GM12878 (cell line): ENCODE measurements at regions not wholly inside any gene's neighbourhood (a gene's known extent, or its start where the extent isn't known, plus 50 kb on each side); places are given as distances from the start of the nearest gene placed in this dataset.
"Not testable (repeated sequence)": the region's sequence is repeated elsewhere in the genome, so short reads cannot be mapped to it uniquely, and the experiment has no call there.

Experiments used
- ATAC-seq: fragments of 200-7000 bp; cut with Tn5 transposase; 3 replicates; pipeline ENCODE4 v1.9.1; 2020; ENCODE audit warnings: mild to moderate bottlenecking, moderate library complexity
- BruUV-seq: library from RNA; stranded (reverse); fragments of 400-500 nt; replicated peaks from 2 replicates; lab custom pipeline; 2021; lab: Mats Ljungman, UMichigan
- CTCF ChIA-PET: fragments of 300-600 bp; sonication (Branson Sonifier 250); formaldehyde crosslinking; extraction: SDS; loops from one replicate; lab custom pipeline; 2021; ENCODE audit warnings: inconsistent platforms; lab: Yijun Ruan, JAX
- POLR2A ChIA-PET: fragments of 350-600 bp; formaldehyde crosslinking; extraction: SDS; loops from one replicate; lab custom pipeline; 2021; ENCODE audit warnings: inconsistent platforms; lab: Charles Lee
- RAD21 ChIA-PET: fragments of 300-600 bp; sonication (Branson Sonifier 250); formaldehyde crosslinking; loops from one replicate; lab custom pipeline; 2023; ENCODE audit warnings: antibody characterized with exemption; ENCODE audit not compliant: unreplicated experiment; lab: Charles Lee
- SMC1A ChIA-PET: fragments of 300-600 bp; sonication (Branson Sonifier 250); formaldehyde crosslinking; loops from one replicate; lab custom pipeline; 2023; ENCODE audit not compliant: unreplicated experiment, uncharacterized antibody; lab: Charles Lee
- DNase-seq: peaks from one replicate; pipeline ENCODE4 v3.0.0-alpha.2; 2011; ENCODE audit warnings: low read depth, low spot score
- FAIRE-seq: peaks from 3 replicates; lab custom pipeline; 2011; peaks lifted over from hg19 to GRCh38; lab: Jason Lieb, UNC
- H2AFZ ChIP-seq: 2 replicates; pipeline ENCODE4 v1.6.0; 2011; ENCODE audit warnings: low read depth, low read length, control low read depth; ENCODE audit not compliant: control insufficient read depth
- H3K27ac ChIP-seq: 2 replicates; pipeline ENCODE4 v1.5.1; 2011; ENCODE audit warnings: control low read depth; ENCODE audit not compliant: control insufficient read depth, insufficient read depth
- H3K27me3 ChIP-seq, 2 experiments: replicated peaks in 1 of 2; 2 replicates each; pipeline versions ENCODE4 v1.6.0 to v1.6.1; 2011; ENCODE audit warnings: low read length in 1 of 2; ENCODE audit not compliant: control insufficient read depth in 2 of 2, insufficient read depth in 2 of 2
- H3K36me3 ChIP-seq, 2 experiments: 2 replicates each; pipeline ENCODE4 v1.5.1; 2011; ENCODE audit warnings: low read length in 1 of 2; ENCODE audit not compliant: control insufficient read depth in 2 of 2, insufficient read depth in 2 of 2
- H3K4me1 ChIP-seq: 2 replicates; pipeline ENCODE4 v1.6.1; 2011; ENCODE audit warnings: mild to moderate bottlenecking, low read length, moderate library complexity, mixed read lengths; ENCODE audit not compliant: control insufficient read depth, insufficient read depth
- H3K4me2 ChIP-seq: 2 replicates; pipeline ENCODE4 v1.6.0; 2011; ENCODE audit warnings: control low read depth; ENCODE audit not compliant: control insufficient read depth, insufficient read depth
- H3K4me3 ChIP-seq: fragments of 200-600 bp; sonication (generic); 2 replicates; pipeline ENCODE4 v1.5.1; 2016
- H3K79me2 ChIP-seq: 2 replicates; pipeline ENCODE4 v1.6.0; 2011; ENCODE audit warnings: low read length; ENCODE audit not compliant: control insufficient read depth, insufficient read depth
- H3K9ac ChIP-seq: 2 replicates; pipeline ENCODE4 v1.8.0; 2011; ENCODE audit warnings: low read length, control low read depth, mixed read lengths; ENCODE audit not compliant: control insufficient read depth, insufficient read depth
- H3K9me3 ChIP-seq: replicated peaks from 3 replicates; pipeline ENCODE4 v1.5.1; 2011; ENCODE audit warnings: mild to moderate bottlenecking, low read length; ENCODE audit not compliant: control insufficient read depth, insufficient read depth
- H4K20me1 ChIP-seq: 2 replicates; pipeline ENCODE4 v1.6.0; 2011; ENCODE audit not compliant: control insufficient read depth, insufficient read depth
- ATF3 ChIP-seq: IDR thresholded peaks from 2 replicates; pipeline ENCODE4 v1.6.1; 2011; ENCODE audit warnings: low read depth, mild to moderate bottlenecking, low read length, moderate library complexity, borderline replicate concordance; ENCODE audit errors: extremely low read depth
- CBFB ChIP-seq: IDR thresholded peaks from 2 replicates; pipeline ENCODE4 v1.6.1; 2016; ENCODE audit warnings: antibody characterized with exemption, low read depth
- NKRF ChIP-seq: fragments of 450-650 bp; conservative IDR thresholded peaks from 2 replicates; pipeline ENCODE4 v1.6.1; 2017; ENCODE audit warnings: mild to moderate bottlenecking, moderate library complexity
- WRNIP1 ChIP-seq: IDR thresholded peaks from 2 replicates; pipeline ENCODE4 v1.6.1; 2011; ENCODE audit warnings: low read depth, low read length, improper control_type of control experiment, borderline replicate concordance
- ZNF274 ChIP-seq: IDR thresholded peaks from one replicate; pipeline ENCODE4 v1.8.0; 2011; ENCODE audit not compliant: insufficient read length, insufficient read depth
- WGBS: methylation state at CpG from one replicate; pipeline ENCODE4 v1.1.6; 2016; ENCODE audit warnings: low lambda C conversion rate; ENCODE audit not compliant: insufficient replicate concordance, insufficient coverage; ENCODE audit errors: missing lambda C conversion rate; 5-methylcytosine and 5-hydroxymethylcytosine counted together
- in situ Hi-C: fragments of 300-500 bp; cut with MboI; formaldehyde crosslinking; loops from 9 replicates; pipeline ENCODE4 v1.14.3; 2018; ENCODE audit warnings: mixed read lengths
- intact Hi-C: fragments of 100-400 bp; cut with micrococcal nuclease; formaldehyde crosslinking; loops from one replicate; pipeline ENCODE4 v1.14.2; 2022; ENCODE audit not compliant: unreplicated experiment

GRCh38 chr3:127413871-127414270 lies 126.0 kb upstream of the PRR20G start (continued):
- no peak for TF ChIP-seq WRNIP1
- TF ChIP-seq ZNF274, result no peak
- no peak for TF ChIP-seq CBFB

- WGBS, result 42% methylated on average over 3 of the region's 3 CpGs
Measured at GRCh38 chr3:127413318-127413673, 125.5 kb upstream of the PRR20G start.

GRCh38 chr3:127412578-127413317 lies 124.9 kb upstream of the PRR20G start:
- Histone ChIP-seq H3K4me2 (no peak overlapping the region), H3K4me3 (no peak overlapping the region), H4K20me1 (no peaks in the 10 kb centered on the region), H3K27me3 (peaks cover 5 to 12% of the 10 kb centered on the region in 2 experiments), H2AFZ (no peak overlapping the region), H3K9ac (no peak overlapping the region), H3K4me1 (no peaks in the 10 kb centered on the region), H3K27ac (no peak overlapping the region), H3K9me3 (no peaks in the 10 kb centered on the region), H3K79me2 (no peaks in the 10 kb centered on the region), H3K36me3 (no peaks in the 10 kb centered on the region)
- in situ Hi-C loops (no loop called here), intact Hi-C loops (no loop called here)
- CTCF ChIA-PET, result no interaction called here
- no peak for TF ChIP-seq NKRF
- RAD21 ChIA-PET, result no interaction called here
- 9% methylated on average over 10 of the region's 10 CpGs for WGBS
- DNase-seq (no peak), FAIRE-seq (no peak), ATAC-seq (no peak)
- POLR2A ChIA-PET, result no interaction called here
- SMC1A ChIA-PET, result no interaction called here
- BruUV-seq, result no TSS peak

More at GRCh38 chr3:127413318-127413673, 125.5 kb upstream of the PRR20G start:
- H3K9ac ChIP-seq, result no peak overlapping the region
- ChIA-PET SMC1A (no interaction called here), POLR2A (no interaction called here), CTCF (interaction anchor here (0.6 to 0.8 kb wide), 2 partner anchors 11 to 891 kb away, joined by 3 read pairs; no protein-coding TSS in a partner anchor), RAD21 (no interaction called here)
- H3K27me3 ChIP-seq, result peaks cover 6 to 17% of the 10 kb centered on the region in 2 experiments
- H3K4me3 ChIP-seq, result no peak overlapping the region
- no peaks in the 10 kb centered on the region for H4K20me1 ChIP-seq
- no peaks in the 10 kb centered on the region for H3K9me3 ChIP-seq
- no peak overlapping the region for H3K27ac ChIP-seq
- H2AFZ ChIP-seq, result no peak overlapping the region
- DNase-seq, result no peak
- H3K79me2 ChIP-seq, result no peaks in the 10 kb centered on the region
- TF ChIP-seq ATF3, result no peak
- H3K4me1 ChIP-seq, result no peaks in the 10 kb centered on the region
- intact Hi-C loops (no loop called here), in situ Hi-C loops (no loop called here)
- FAIRE-seq, result no peak
- H3K36me3 ChIP-seq, result no peaks in the 10 kb centered on the region
- ATAC-seq, result no peak
- no TSS peak for BruUV-seq
- H3K4me2 ChIP-seq, result no peak overlapping the region

GRCh38 chr3:127411875-127412274 lies 124.0 kb upstream of the PRR20G start:
- POLR2A ChIA-PET, FAIRE-seq, H3K4me1 ChIP-seq, CTCF ChIA-PET, ATAC-seq, H3K4me2 ChIP-seq, H3K27ac ChIP-seq, SMC1A ChIA-PET, RAD21 ChIA-PET, intact Hi-C loops, DNase-seq, H3K27me3 ChIP-seq, H4K20me1 ChIP-seq, H2AFZ ChIP-seq, in situ Hi-C loops, H3K36me3 ChIP-seq, BruUV-seq, H3K79me2 ChIP-seq, H3K9me3 ChIP-seq, H3K4me3 ChIP-seq, H3K9ac ChIP-seq: not testable (repeated sequence)
- WGBS, result 59% methylated on average over 6 of the region's 9 CpGs
